Choroid plexus epithelial cell (primary cell): ENCODE measurements at regions not wholly inside any gene's neighbourhood (a gene's known extent, or its start where the extent isn't known, plus 50 kb on each side); places are given as distances from the start of the nearest gene placed in this dataset.

Experiments
- DNase-seq: peaks from one replicate; pipeline ENCODE4 v3.0.0-alpha.2; 2010; ENCODE audit warnings: low read depth
- H3K4me3 ChIP-seq: 2 replicates; pipeline ENCODE4 v1.5.1; 2011; ENCODE audit warnings: low read depth, mild to moderate bottlenecking, control low read depth, low read length, moderate library complexity
- TF ChIP-seq, protein P1 (sequence below): conservative IDR thresholded peaks from 2 replicates; pipeline ENCODE4 v1.5.1; 2011; ENCODE audit warnings: low read depth, mild to moderate bottlenecking, control low read depth, inconsistent platforms, low read length, moderate library complexity

DNA sequence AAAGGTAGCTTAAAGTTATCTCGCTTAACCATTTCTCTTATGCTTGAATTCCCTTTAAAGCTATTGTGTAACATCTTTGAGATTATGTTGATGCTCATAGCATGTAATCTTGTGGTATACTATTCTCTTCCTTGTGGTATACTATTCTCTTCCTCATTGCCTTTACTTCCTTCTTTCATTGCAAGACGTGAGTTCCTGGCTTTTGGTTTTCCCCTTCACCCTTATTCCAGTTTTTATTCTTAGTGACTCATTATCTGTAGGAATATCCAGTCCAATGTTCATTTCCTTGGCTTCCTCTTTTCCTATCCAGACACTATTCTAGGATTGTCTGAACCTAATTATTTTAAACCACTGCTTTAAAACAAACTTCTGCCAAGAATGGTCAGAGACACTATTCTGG is 564.0 kb downstream of the CCER1 start:
- no peak for DNase-seq
- H3K4me3 ChIP-seq = no peak overlapping the region
- TF ChIP-seq, protein P1, sequence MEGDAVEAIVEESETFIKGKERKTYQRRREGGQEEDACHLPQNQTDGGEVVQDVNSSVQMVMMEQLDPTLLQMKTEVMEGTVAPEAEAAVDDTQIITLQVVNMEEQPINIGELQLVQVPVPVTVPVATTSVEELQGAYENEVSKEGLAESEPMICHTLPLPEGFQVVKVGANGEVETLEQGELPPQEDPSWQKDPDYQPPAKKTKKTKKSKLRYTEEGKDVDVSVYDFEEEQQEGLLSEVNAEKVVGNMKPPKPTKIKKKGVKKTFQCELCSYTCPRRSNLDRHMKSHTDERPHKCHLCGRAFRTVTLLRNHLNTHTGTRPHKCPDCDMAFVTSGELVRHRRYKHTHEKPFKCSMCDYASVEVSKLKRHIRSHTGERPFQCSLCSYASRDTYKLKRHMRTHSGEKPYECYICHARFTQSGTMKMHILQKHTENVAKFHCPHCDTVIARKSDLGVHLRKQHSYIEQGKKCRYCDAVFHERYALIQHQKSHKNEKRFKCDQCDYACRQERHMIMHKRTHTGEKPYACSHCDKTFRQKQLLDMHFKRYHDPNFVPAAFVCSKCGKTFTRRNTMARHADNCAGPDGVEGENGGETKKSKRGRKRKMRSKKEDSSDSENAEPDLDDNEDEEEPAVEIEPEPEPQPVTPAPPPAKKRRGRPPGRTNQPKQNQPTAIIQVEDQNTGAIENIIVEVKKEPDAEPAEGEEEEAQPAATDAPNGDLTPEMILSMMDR = no peak

DNA sequence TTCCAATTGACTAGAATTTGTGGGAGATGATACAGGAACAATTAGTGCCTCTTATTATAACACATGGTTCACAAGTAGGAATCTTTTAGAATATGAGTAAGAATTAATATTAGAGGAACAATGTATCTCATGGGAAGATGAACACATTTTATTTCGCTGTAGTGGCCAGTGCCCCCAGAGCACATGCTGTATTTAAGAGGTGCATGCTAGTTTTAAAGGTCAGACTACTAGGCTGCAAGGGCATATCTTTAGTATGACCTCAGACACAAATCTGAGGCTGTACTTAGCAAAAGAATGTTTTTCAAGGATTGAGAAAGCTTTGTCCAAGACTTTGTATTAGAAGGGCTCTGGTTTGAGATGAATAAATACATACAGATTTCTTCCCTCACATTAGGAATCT is 586.9 kb downstream of the CCER1 start:
- no peak for DNase-seq
- TF ChIP-seq, protein P1 = no peak
- H3K4me3 ChIP-seq = no peak overlapping the region

DNA sequence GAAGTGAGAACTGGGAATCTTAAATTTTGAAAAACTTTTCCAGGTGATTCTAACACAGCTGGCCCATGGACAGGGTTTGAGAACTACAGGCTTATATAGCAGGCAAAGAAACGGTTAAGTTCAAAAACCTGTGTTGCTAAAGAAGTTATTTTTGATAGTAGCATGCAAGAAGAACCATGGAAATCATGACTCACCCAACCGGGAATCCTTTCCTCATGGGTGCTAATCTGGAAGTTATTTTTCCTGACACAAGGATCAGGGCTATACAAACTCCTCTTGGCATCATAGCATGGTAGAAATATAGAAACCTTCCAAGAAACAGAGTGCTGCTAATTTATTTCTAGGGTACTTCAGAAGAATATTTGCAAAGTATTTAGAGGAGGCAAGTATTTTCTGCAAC is 588.7 kb downstream of the CCER1 start:
- H3K4me3 ChIP-seq = no peak overlapping the region
- TF ChIP-seq, protein P1 = no peak
- DNase-seq = peak; percentile 41

DNA sequence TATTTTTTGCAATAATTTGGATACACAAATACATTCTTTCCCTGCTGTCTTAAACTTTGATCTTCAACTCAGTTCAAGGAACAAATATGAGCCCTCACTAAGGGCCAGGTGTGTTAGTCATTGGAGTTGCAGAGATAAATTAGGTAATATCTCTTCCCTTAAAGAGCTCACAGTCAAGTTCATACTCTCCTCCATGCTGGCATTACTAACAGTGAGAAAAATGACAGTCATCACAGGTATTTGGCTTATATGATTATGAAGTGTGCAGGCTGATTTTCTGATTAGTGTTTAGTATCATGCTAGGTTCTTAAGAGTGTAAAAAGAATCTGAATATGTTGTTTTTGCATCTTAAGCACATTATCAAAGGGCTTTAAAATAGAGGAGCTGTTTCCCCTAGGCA is 594.7 kb downstream of the CCER1 start:
- DNase-seq = no peak
- TF ChIP-seq, protein P1 = no peak
- no peak overlapping the region for H3K4me3 ChIP-seq

DNA sequence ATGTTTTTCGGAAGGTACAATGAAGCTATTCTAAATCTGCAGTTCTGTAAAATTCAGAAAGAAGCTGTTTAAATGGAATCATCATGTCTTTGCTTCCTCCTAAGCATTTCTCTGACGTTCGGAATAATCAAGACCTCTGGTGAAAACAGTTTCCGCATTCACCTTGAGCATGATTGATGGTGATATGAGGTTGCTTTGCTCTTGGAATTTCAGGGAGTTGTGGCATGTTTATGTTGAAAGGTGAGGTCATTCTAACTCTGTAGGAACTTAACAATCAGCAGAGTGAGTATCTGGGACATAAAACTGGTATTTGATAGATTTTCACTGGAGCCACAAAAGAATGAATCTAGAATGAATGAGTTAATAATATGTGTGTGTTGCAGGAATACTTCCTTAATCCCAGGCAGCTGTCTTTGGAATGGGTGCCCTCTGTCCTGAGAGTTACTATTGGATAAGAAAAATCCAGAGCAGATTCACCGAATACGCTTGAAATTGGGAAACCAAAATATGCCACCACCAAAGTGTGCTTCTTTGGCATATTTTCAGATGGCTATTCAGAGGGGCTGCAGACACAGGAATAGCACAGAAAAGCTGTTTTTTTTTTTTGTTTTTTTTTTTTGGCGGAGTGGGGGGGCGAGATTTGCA is 599.1 kb downstream of the CCER1 start:
- TF ChIP-seq, protein P1 = no peak
- no peak for DNase-seq
- no peak overlapping the region for H3K4me3 ChIP-seq

DNA sequence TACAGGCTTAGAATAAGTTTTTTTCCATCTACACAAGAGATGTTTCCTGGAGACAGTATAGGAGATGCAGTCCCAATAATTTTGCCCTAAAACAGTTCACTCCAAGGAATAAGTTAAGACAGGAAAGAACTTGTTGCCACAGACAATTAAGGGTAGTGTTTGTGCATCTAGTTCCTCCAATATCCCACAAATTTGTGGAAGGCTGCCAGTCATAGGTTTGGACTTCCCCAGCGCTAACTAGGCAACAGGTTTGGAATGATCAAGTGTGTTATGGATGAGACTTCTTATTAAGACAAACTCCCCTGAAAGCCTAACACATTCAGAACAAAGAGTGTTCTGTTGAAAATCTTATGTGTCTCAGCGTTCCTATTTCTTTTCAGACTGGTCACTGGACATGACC is 611.0 kb downstream of the CCER1 start:
- no peak for DNase-seq
- no peak overlapping the region for H3K4me3 ChIP-seq
- TF ChIP-seq, protein P1 = no peak

DNA sequence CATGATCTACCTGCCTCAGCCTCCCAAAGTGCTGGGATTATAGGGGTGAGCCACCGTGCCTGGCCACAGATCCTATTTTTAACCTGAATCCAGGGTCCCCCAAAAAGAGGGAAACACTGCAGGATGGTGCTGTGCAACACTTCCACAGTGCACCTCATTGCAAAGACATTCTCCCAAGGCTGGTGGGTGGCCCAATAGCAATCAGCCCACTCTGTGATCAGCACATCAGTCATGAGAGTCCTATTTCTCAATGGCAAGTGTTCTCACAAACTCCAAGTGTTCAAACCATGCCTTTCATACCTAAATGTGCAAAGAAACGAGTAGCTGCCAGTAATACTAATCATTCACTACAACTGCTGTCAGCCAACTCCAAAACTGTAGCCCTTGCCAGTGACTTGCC is 612.9 kb downstream of the CCER1 start:
- H3K4me3 ChIP-seq = no peak overlapping the region
- DNase-seq = no peak
- TF ChIP-seq, protein P1 = no peak
